ENCODE measurements at regions not wholly inside any gene's neighbourhood (a gene's known extent, or its start where the extent isn't known, plus 50 kb on each side); places are given as distances from the start of the nearest gene placed in this dataset.
"Not testable (repeated sequence)": the region's sequence is repeated elsewhere in the genome, so short reads cannot be mapped to it uniquely, and the experiment has no call there.

DNA sequence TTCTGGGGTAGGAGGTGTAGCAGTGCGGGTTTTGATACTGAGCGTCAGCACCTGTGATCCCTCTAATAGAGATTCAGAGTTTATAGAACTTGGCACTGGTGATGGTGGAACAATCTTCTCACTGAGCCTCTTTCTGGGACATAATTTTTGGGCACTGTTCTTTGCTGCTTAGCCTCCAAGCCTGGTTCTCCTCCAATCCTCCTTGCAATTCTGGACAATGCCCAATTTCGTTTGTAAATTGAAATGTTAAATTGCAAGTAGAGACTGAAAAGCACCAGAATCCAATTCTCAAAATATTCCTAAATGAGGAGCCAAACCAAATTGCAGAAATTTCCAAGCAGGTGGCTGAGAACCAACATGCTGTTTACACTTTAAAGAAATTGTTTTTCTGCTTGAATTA is 149.8 kb upstream of the ABI3BP start:
- DNase-seq (ENCODE audit: low spot score) (no peak), ATAC-seq (peak; percentile 61)
- intact Hi-C loops (cut with DNase I): no loop called here

DNA sequence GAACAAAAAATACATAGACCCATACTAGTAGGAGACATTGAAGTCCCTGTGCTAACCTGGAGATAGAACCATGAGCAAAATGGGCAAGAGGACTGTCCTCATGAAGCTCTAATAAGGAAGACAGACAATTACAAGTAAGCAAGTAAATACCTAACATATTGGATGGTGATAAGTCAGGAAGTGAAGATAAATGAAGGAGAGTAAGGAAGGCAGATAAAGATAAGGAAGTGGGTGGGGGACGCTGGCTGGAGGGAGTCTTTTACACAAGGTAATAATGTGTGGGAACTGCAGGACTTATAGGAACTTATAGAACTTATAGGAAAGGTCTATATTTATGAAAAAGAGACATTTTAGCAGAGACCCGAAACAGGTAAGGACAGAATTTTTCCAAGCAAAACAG is 148.9 kb upstream of the ABI3BP start:
- ATAC-seq: no peak
- intact Hi-C loops (cut with DNase I): no loop called here
- no peak for DNase-seq (ENCODE audit: low spot score)

DNA sequence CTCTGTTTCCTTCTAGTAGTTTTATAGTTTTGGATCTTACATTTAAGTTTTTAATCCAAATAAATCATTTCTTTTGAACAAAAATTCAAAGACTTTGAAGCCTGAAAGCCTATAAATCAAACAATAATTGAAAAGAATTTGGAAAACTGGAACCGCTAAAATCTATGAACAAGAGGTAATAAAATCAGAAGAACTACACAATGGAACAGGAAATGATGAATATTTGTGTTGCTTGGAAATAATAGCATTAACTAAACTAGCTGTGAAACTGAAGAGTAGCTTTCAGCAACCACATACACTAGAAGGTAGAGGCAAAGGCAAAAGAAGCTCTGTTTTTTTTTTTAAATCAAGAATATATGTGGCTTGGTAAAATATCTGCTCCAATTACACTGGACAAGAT is 147.9 kb upstream of the ABI3BP start:
- intact Hi-C loops (cut with DNase I): no loop called here
- DNase-seq (ENCODE audit: low spot score): no peak
- ATAC-seq: no peak

DNA sequence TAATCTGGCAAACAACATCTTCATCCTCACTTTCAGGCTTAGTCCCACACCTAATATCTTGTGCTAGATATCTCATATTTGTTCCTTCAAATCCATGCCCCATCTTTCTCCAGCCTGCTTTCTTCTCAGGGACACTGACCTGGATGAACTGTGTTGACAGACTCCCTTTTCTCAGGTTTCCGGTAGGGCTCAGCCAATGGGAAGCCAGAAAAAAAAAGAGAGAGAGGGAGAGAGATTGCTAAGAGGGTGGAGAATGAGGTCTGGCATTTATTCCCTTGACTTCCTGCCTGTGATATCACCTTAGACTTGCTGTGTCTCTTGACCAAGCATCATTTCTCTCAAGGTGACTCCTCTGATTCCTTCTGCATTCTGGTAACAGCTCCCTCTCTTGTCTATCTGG is 145.6 kb upstream of the ABI3BP start:
- ATAC-seq: no peak
- intact Hi-C loops (cut with DNase I): no loop called here
- DNase-seq (ENCODE audit: low spot score): no peak

DNA sequence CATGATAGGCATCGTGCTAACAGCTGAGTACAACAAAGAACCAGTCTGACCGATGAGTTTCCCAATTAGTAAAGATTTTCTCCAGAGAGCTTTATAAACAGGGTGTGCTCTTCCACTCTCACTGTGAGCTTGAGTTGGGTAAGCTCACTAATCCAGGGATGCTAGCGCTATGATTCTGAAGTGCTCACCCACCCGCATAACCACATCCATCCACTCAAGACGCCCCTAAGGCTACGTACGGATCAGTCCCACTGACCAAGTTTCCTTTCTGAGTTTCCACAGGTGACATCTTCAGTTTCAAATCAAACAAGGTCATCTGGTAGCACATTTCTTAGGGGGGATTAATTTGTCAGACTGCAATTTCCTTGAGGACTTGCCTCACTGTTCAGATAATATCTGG is 141.1 kb upstream of the ABI3BP start:
- no peak for ATAC-seq
- no peak for DNase-seq (ENCODE audit: low spot score)
- intact Hi-C loops (cut with DNase I): no loop called here

DNA sequence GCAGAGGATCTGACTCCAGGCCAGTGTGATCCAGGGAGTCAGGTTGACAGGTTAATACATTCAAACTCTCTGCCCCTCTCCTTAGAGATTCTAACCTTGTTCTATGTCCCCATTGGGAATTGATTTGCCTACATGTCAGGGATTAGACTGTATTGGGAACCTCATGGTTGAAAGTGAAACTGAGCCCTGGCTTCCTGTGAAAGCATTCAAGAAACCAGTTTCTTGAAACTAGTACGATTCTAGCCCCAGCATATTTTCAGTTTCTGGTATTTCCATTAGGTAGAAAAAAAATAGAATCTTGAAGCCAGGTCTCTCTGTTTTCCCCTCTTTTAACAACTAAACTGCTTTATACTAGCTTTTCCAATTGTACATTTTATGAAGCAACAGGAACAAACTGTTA is 140.4 kb upstream of the ABI3BP start:
- DNase-seq (ENCODE audit: low spot score) (no peak), ATAC-seq (no peak)
- intact Hi-C loops (cut with DNase I): no loop called here

DNA sequence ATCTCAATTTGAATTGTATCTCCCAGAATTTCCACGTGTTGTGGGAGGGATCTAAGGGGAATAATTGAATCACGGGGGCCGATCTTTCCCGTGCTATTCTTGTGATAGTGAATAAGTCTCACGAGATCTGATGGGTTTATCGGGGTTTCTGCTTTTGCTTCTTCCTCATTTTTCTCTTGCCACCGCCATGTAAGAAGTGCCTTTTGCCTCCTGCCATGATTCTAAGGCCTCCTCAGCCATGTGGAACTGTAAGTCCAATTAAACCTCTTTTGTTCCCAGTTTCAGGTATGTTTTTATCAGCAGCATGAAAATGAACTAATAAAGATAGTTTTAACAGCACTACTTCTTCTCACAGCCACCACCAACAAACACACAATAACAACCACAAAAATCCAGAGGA is 140.0 kb upstream of the ABI3BP start:
- ATAC-seq; intact Hi-C loops (cut with DNase I); DNase-seq (ENCODE audit: low spot score): not testable (repeated sequence)

DNA sequence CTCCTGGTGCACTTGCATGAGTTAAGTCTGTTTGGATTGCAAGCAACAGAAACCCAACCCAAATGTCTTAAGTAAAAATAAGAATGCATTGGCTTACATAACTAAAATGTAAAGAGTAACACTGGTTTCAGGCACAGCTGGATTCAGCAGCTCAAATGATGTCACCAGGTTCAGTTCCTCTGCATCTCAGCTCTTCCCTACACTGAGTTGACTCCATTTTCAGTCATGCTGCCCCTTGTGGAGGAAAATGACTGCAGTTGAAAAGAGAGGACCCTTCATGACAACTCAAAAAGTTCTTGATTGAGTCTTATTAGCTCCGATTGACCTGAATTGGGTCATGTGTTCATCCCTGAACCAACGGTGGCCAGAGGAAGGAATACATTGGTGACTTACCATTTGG is 138.5 kb upstream of the ABI3BP start:
- intact Hi-C loops (cut with DNase I): no loop called here
- DNase-seq (ENCODE audit: low spot score): no peak
- no peak for ATAC-seq

DNA sequence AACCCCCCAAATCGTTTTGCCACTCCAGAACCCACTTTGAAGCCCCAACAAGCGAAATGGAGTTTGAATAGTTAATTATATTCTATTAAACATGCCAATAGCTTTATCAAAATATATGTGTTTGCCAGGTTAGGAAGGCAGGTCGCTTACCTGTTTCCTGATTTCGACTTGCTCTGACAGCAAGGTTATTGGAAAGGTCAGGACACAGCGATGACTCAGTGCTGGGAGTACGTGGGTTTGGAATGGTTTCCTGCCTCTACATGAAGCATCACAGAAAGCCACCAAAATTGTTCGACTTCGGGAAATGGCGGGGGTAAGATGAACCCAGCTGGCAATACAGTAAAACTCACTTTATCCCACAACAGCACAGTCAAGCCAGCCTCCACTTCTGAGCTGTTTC is 135.6 kb upstream of the ABI3BP start:
- intact Hi-C loops (cut with DNase I): no loop called here
- no peak for DNase-seq (ENCODE audit: low spot score)
- no peak for ATAC-seq

DNA sequence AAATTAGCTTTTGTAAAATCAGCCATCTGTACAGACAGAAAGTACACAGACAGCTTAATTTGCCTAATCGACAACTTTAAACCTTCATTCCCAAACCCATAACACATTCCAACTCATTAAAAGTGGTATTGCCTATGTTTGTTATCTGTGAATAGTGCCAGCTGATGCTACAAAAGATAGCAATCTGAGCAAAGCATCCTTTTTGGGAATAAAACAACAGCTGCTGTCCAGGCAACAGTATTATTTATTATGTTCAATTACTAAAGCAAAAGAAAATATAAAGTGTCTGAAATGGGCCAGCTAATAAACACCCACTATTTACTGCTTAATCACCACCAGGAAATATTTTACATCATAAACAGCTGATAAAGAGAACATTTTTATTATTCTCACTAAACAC is 134.8 kb upstream of the ABI3BP start:
- DNase-seq (ENCODE audit: low spot score) (no peak), ATAC-seq (no peak)
- intact Hi-C loops (cut with DNase I): no loop called here

DNA sequence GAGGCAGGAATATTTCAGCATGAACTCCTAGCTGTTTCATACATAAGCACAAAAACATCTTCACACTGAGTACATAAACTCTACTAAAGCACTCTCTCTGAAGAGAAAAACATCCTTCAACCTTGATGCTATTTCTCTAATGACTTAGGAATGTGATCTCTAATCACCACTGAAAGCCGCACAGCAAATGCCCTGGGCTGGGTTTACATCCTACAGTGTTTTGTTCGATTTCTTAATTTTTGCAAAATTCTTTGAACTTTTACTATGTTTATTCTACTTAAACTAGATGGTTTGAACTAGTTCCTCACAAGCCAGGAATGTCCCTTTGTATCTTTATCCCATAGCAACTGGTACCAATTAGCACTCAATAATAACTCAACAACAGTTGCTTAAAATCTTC is 130.9 kb upstream of the ABI3BP start:
- DNase-seq (ENCODE audit: low spot score): no peak
- no peak for ATAC-seq

DNA sequence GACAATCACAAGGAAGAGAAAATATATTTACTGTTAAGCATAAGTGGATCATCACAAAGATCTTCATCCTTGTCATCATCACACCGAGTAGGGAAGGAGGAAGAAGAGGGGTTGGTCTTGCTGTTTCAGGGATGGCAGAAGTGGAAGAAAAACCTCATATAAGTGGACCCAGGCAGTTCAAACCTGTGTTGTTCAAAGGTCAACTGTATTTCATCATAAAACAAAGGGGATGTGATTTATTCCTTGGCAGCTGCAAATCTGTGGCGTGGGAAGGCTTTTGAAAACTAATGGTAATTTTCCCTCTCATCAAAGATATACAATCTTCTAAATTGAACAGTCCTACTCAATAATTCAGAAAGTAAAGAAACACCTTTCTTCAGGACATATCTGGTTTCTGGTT is 129.9 kb upstream of the ABI3BP start:
- ATAC-seq (no peak), DNase-seq (ENCODE audit: low spot score) (no peak)
- intact Hi-C loops (cut with DNase I): no loop called here

More for the DNA sequence above, 130.9 kb upstream of the ABI3BP start:
- intact Hi-C loops (cut with DNase I): no loop called here

DNA sequence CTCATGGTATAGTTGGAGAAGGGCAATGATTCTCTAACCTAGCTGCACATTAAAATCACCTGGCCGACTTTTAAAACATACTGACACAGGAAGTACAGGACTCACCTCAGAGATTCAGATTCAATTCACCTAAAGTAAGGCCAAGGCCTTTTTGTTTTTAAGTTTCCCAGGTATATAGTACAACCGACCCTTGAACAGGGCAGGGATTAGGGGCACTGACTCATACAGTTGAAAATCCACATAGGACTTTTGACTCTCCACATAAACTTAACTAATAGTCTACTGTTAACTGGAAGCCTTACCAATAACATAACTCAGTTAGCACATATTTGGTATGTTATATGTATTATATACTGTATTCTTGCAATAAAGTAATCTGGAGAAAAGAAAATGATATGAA is 129.5 kb upstream of the ABI3BP start:
- ATAC-seq (no peak), DNase-seq (ENCODE audit: low spot score) (no peak)
- intact Hi-C loops (cut with DNase I): no loop called here

DNA sequence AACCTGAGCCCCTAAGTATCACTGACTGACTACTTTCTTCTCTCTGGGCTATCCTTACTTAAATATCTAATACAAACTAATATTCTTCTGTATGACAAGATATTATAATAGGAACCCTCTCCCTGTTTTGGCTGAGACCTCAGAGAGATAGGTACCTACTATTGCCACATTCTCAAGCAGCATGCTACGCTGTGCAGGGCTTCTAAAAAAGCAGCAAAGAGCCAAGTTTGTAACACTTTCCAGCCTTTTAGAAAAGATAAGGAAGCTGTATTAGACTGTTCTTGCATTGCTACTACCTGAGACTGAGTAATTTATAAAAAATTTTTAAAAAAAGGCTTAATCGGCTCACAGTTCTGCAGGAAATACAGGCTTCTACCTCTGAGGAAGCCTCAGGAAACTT is 126.8 kb upstream of the ABI3BP start:
- intact Hi-C loops (cut with DNase I): no loop called here
- no peak for ATAC-seq
- DNase-seq (ENCODE audit: low spot score): no peak

DNA sequence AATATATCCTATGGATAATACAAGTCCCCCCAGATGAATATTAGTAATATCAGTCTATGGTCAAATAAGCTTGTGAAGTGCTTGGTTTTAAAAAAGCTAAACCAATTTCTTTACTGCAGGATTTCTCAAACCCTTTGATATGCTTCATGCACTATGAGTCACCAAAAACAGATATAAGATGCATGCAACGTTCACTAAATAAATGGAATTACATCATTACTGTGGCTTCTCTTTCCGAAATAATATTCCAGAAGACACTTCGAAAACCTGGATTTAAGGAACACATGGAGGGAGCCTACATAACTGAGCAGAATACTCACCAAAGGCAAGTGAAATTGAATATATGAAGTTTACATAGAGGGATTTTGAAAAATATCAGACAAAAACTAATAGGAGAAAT is 126.3 kb upstream of the ABI3BP start:
- DNase-seq (ENCODE audit: low spot score): no peak
- intact Hi-C loops (cut with DNase I): no loop called here
- no peak for ATAC-seq

DNA sequence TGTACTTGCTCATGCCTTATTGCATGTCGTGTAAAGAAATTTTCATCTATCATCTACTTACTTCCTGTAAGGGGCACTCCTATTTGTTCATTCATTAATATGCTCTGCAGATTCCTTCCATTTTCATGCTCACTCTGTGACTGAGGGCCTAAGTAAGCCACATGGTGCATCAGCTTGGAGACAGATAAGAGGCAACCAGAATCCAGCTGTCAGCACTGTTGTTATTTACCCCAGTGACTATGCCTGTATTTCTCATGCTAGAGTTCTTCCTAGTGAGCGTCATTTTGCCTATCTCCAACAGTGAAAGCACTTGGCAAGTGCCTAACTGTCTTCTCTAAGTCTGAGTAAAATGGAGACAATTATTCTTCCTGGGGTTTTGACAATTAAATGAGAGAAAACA is 124.8 kb upstream of the ABI3BP start:
- DNase-seq (ENCODE audit: low spot score): no peak
- no peak for ATAC-seq
- intact Hi-C loops (cut with DNase I): no loop called here

DNA sequence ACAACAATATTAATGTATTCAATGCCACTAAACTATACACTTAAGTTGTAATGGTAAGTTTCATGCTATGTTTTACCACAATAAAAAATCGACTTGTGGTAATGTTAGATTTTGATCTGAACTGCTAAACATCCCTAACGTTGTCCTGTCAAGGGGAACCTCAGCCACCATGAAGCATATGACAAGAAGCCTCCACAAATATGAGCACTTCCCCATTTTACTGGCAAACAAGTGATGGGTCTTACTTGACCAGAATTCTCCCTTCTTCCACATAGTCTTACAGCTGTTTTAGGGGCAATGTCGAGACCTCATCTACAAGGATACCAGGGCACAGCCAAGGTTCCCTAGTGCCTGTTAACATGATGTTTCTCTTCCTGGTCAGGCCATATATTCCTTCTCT is 124.2 kb upstream of the ABI3BP start:
- intact Hi-C loops (cut with DNase I): no loop called here
- no peak for ATAC-seq

DNA sequence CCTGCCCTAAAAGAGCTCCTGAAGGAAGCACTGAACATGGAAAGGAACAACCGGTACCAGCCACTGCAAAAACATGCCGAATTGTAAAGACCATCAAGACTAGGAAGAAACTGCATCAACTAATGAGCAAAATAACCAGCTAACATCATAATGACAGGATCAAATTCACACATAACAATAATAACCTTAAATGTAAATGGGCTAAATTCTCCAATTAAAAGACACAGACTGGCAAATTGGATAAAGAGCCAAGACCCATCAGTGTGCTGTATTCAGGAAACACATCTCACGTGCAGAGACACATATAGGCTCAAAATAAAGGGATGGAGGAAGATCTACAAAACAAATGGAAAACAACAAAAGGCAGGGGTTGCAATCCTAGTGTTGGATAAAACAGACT is 117.1 kb upstream of the ABI3BP start:
- ATAC-seq; intact Hi-C loops (cut with DNase I); DNase-seq (ENCODE audit: low spot score): not testable (repeated sequence)

More for the DNA sequence above, 124.2 kb upstream of the ABI3BP start:
- no peak for DNase-seq (ENCODE audit: low spot score)

DNA sequence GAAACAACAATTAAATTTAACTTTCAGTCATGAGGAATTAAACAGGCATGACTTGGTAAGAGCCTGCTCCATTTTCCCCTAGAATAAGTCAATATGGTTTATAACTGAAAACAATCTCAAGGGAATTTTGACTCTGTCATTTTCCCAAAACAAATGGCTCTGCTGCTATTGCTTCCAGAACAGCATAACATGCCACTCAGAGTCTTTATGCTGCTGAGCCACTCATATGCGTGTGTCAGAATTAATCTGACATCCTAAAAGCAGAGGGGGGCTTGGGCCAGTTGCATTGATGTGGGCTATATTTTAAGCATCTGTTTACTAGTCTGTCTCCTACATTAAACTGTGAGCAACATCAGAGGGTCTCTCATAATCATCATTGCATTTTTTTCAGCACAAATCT is 111.1 kb upstream of the ABI3BP start:
- ATAC-seq (no peak), DNase-seq (ENCODE audit: low spot score) (no peak)
- intact Hi-C loops (cut with DNase I): no loop called here

DNA sequence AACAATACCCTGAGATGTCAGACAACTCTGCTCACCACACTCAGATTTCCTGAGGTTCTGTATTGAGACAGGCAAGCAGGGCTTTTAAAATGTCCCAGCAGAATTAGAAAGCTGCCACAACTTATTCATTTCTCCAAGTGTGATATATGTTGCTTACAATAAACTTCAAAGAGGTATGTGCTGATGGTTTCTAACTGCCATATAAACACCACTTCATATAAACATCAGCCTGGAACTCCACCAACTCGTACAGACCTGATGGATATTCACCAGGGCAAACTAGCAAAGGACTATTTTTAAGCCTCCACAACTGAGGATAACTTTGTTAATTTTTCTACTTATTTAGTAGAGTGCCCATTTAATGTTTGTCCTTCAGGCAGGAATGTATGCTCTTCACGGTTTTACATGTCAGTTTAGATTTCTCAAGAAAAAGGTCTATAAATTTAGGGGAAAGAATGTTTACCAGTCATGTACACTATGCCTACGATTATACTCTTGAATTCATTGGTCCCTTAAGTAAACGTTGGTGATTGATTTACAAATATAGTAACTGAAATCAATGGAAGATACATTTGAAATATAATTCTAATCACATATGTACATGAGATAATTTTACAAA is 109.6 kb upstream of the ABI3BP start:
- intact Hi-C loops (cut with DNase I): no loop called here
- ATAC-seq: no peak

DNA sequence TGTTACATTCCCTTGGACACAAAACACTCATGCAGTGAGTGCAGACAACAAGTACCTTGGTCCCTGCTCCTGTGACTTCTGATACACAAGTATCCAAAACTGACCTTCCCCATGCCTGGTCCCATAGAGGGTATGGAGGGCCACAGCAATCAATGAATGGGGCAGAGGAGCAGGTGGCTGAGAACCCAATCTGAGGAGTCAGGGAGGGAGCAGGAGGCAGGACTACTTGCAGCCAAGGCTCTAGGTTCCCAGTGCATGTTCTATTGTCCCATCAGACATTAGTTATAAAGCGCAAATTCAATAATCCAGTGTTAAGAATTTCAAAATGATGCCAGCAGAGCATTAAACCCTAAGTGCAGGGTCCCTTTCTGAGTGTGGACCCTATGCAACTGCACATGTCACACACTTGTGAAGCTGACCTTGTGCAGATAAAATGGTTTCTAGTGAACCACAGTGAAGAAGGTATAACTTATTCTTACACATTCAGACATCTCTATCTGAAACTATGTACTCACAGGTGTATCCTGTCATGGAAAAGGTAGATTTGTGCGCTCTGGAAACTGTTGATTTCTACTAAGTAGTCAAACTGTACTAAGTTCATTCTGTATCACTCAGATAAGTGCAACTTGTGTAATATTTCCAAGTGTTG is 107.3 kb upstream of the ABI3BP start:
- ATAC-seq: no peak
- intact Hi-C loops (cut with DNase I): no loop called here
- DNase-seq (ENCODE audit: low spot score): no peak

More for the DNA sequence above, 109.6 kb upstream of the ABI3BP start:
- no peak for DNase-seq (ENCODE audit: low spot score)
